ENCODE measurements at regions not wholly inside any gene's neighbourhood (a gene's known extent, or its start where the extent isn't known, plus 50 kb on each side); places are given as distances from the start of the nearest gene placed in this dataset.

DNA sequence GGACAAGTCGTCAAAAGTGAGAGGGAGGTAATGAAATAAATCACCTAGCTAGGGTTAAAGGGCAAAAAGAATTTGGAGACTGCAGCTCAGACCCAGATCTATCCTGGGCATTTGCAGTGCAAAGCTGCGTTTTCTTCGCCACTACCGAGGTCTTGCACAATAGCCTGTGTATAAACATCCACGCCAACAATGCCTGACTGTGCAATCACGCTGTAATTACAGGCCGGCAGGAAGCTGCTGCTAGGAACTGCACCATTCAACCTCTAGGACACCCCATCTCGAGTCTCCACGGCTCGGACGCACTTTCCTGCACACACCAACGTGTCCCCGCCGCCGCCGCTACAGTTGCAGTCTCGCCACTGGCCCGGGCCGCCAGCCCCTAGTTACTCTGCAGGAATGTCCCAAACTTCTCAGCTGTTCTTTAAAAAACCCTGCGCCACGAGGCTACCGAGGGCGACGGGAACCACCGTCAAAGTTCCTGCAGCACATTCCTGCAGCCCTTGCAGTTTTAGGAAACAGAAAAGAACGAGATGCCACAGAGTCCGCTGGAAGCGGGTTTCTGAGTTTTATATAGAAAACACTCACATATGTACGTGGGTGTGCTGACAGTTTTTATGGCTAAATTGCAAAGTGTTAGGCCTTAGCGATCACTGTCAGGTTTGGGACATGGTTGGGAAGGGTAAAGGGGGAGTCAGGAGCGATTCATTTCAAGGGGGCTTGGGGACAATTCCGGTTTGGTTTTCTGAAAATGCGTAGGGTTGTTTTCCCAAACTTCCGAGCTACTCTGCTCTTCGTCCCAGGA is 65.6 kb upstream of the PTGR2 start:
- WGBS, 2 donors, result 0 to 1% methylated on average over 32 to 35 of the region's 35 CpGs
- peak overlapping the region; percentile 74 to 85 for H3K4me3 ChIP-seq
- H3K9me3 ChIP-seq, result no peaks in the 10 kb centered on the region
- H3K36me3 ChIP-seq (ENCODE audit: low read depth, missing control alignments), result no peaks in the 10 kb centered on the region
- H3K27me3 ChIP-seq, result no peaks in the 10 kb centered on the region
- intact Hi-C loops (cut with DNase I; ENCODE audit: low total_unique reads), result no loop called here
- peaks cover 59% of the 10 kb centered on the region for H3K4me1 ChIP-seq
- no peak for TF ChIP-seq POLR2A (IDR thresholded peaks at IDR 0.05)
- TF ChIP-seq CTCF (IDR thresholded peaks at IDR 0.05), result peak in 1 of 3 experiments; percentile 33
- H3K27ac ChIP-seq, result peak overlapping the region; percentile 76 to 99
- DNase-seq, result peak; percentile 83

DNA sequence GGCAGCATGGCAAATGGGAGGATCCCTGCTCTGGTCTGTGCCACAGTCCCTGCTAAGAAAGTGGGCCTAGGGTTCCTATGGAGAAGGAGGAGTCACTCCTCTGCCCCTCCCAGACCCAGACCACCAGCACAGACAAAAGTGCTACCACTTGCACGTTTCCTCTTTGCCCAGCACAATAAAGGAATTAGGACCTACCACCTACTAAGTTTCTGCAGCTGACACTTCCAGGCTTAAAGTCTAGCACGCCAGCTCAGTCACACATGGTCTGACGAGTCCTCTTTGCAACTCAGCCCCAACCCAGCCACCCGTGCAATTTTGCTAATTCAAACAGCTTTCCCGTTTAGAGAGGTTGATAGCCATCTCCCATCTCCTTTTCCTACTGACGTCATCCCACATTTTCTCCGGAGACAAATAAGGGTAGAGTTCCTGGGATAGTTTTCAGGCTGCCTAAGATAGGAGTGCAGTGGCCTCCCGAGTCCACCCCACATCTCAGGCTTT is 66.2 kb upstream of the PTGR2 start:
- intact Hi-C loops (cut with DNase I; ENCODE audit: low total_unique reads), result no loop called here
- 3 to 4% methylated on average over 8 of the region's 8 CpGs for WGBS, 2 donors
- Histone ChIP-seq H3K4me3 (peak overlapping the region; percentile 74 to 85), H3K36me3 (ENCODE audit: low read depth, missing control alignments) (no peaks in the 10 kb centered on the region), H3K27ac (peak overlapping the region; percentile 76 to 99), H3K9me3 (no peaks in the 10 kb centered on the region), H3K4me1 (peaks cover 59% of the 10 kb centered on the region), H3K27me3 (no peaks in the 10 kb centered on the region)
- no peak for TF ChIP-seq CTCF (IDR thresholded peaks at IDR 0.05)
- no peak for TF ChIP-seq POLR2A (IDR thresholded peaks at IDR 0.05)
- no peak for DNase-seq

GRCh38 chr14:73784988-73785313 is 66.7 kb upstream of the PTGR2 start:
- no peak for DNase-seq
- H3K4me3 ChIP-seq, result peak overlapping the region in 1 of 2 donors; percentile 74
- no peaks in the 10 kb centered on the region for H3K36me3 ChIP-seq (ENCODE audit: low read depth, missing control alignments)
- no peaks in the 10 kb centered on the region for H3K9me3 ChIP-seq
- H3K27ac ChIP-seq, result peak overlapping the region; percentile 2 to 99
- 46 to 57% methylated on average over 4 of the region's 4 CpGs for WGBS, 2 donors
- intact Hi-C loops (cut with DNase I; ENCODE audit: low total_unique reads), result no loop called here
- peaks cover 55% of the 10 kb centered on the region for H3K4me1 ChIP-seq
- TF ChIP-seq CTCF (IDR thresholded peaks at IDR 0.05) (peak in 1 of 3 experiments; percentile 8), POLR2A (IDR thresholded peaks at IDR 0.05) (no peak)
- no peaks in the 10 kb centered on the region for H3K27me3 ChIP-seq

- intact Hi-C loops (cut with DNase I; ENCODE audit: low total_unique reads), result no loop called here
- DNase-seq, result no peak
- H3K4me1 ChIP-seq, result peaks cover 49% of the 10 kb centered on the region
- no peaks in the 10 kb centered on the region for H3K9me3 ChIP-seq
- no peak overlapping the region for H3K4me3 ChIP-seq
- H3K36me3 ChIP-seq (ENCODE audit: low read depth, missing control alignments), result no peaks in the 10 kb centered on the region
- no peak for TF ChIP-seq POLR2A (IDR thresholded peaks at IDR 0.05)
- no peak for TF ChIP-seq CTCF (IDR thresholded peaks at IDR 0.05)
- WGBS, 2 donors, result 49 to 52% methylated on average over 8 of the region's 8 CpGs
- H3K27me3 ChIP-seq, result no peaks in the 10 kb centered on the region
- H3K27ac ChIP-seq, result peak overlapping the region; percentile 2 to 99
Observed at GRCh38 chr14:73784181-73784987, 67.2 kb upstream of the PTGR2 start.
